GM18951 (cell line): ENCODE measurements at regions not wholly inside any gene's neighbourhood (a gene's known extent, or its start where the extent isn't known, plus 50 kb on each side); places are given as distances from the start of the nearest gene placed in this dataset.
"Not testable (repeated sequence)": the region's sequence is repeated elsewhere in the genome, so short reads cannot be mapped to it uniquely, and the experiment has no call there.

Experiments used
- POLR2A ChIP-seq: IDR thresholded peaks from 4 replicates; pipeline ENCODE4 v1.6.1; 2011; ENCODE audit warnings: mild to moderate bottlenecking; ENCODE audit not compliant: insufficient read length, insufficient read depth; ENCODE audit errors: extremely low read depth
- in situ Hi-C: fragments of 300-500 bp; cut with MboI; formaldehyde crosslinking; loops from one replicate; pipeline ENCODE4 v1.12.0; 2022; ENCODE audit warnings: low sequenced_read_pairs, mixed read lengths, inconsistent platforms; ENCODE audit not compliant: unreplicated experiment

GRCh38 chr1:222399197-222399596 lies 148.7 kb downstream of the HHIPL2 start:
- no peak for TF ChIP-seq POLR2A
- in situ Hi-C loops, result no loop called here

- in situ Hi-C loops, result no loop called here
- TF ChIP-seq POLR2A, result no peak
Measured at GRCh38 chr1:222394224-222394623, 153.7 kb downstream of the HHIPL2 start.

- in situ Hi-C loops, result no loop called here
- TF ChIP-seq POLR2A, result no peak
Measured at GRCh38 chr1:222392556-222392955, 155.3 kb downstream of the HHIPL2 start.

- in situ Hi-C loops, result no loop called here
- no peak for TF ChIP-seq POLR2A
Measured at GRCh38 chr1:222390181-222390580, 157.7 kb downstream of the HHIPL2 start.

- in situ Hi-C loops, result no loop called here
- no peak for TF ChIP-seq POLR2A
Measured at GRCh38 chr1:222387007-222387814, 160.7 kb downstream of the HHIPL2 start.

GRCh38 chr1:222385955-222386354 lies 161.9 kb downstream of the HHIPL2 start:
- in situ Hi-C loops, result no loop called here
- no peak for TF ChIP-seq POLR2A

GRCh38 chr1:222385262-222385661 lies 162.6 kb downstream of the HHIPL2 start:
- in situ Hi-C loops, result no loop called here
- no peak for TF ChIP-seq POLR2A

- in situ Hi-C loops, result no loop called here
- TF ChIP-seq POLR2A, result no peak
Measured at GRCh38 chr1:222384531-222384930, 163.4 kb downstream of the HHIPL2 start.

GRCh38 chr1:222382171-222382570 lies 165.7 kb downstream of the HHIPL2 start:
- in situ Hi-C loops, result no loop called here
- no peak for TF ChIP-seq POLR2A

- no peak for TF ChIP-seq POLR2A
- in situ Hi-C loops, result no loop called here
Measured at GRCh38 chr1:222377428-222378088, 170.3 kb downstream of the HHIPL2 start.

- in situ Hi-C loops, result not testable (repeated sequence)
Measured at GRCh38 chr1:222376791-222377190, 171.1 kb downstream of the HHIPL2 start.

- in situ Hi-C loops, result no loop called here
- TF ChIP-seq POLR2A, result no peak
Measured at GRCh38 chr1:222375701-222376100, 172.2 kb downstream of the HHIPL2 start.

- no peak for TF ChIP-seq POLR2A
- in situ Hi-C loops, result no loop called here
Measured at GRCh38 chr1:222373831-222374602, 173.9 kb downstream of the HHIPL2 start.
